SU-DHL-6 (cell line): ENCODE measurements at regions not wholly inside any gene's neighbourhood (a gene's known extent, or its start where the extent isn't known, plus 50 kb on each side); places are given as distances from the start of the nearest gene placed in this dataset.

Experiments used
- H2AFZ ChIP-seq: fragments of 200-600 bp; sonication (generic); 2 replicates; pipeline ENCODE4 v1.6.1; 2014; ENCODE audit warnings: low read depth, mild to moderate bottlenecking, moderate library complexity, mixed read lengths, antibody characterized with exemption, low read length; ENCODE audit not compliant: severe bottlenecking
- H3F3A ChIP-seq: fragments of 200-600 bp; shearing (Covaris generic); 2 replicates; pipeline ENCODE4 v1.6.0; 2016; ENCODE audit warnings: antibody characterized with exemption, mild to moderate bottlenecking; ENCODE audit not compliant: insufficient read depth
- H3K27ac ChIP-seq: fragments of 200-600 bp; sonication (generic); 2 replicates; pipeline ENCODE4 v1.5.1; 2016; ENCODE audit warnings: low read depth, mild to moderate bottlenecking, low read length, moderate library complexity, mixed read lengths
- H3K27me3 ChIP-seq: fragments of 200-600 bp; sonication (generic), shearing (Covaris generic); 2 replicates; pipeline ENCODE4 v1.6.0; 2014; ENCODE audit warnings: mild to moderate bottlenecking, low read length
- H3K36me3 ChIP-seq: fragments of 200-600 bp; sonication (generic); 2 replicates; pipeline ENCODE4 v1.6.1; 2014; ENCODE audit warnings: mild to moderate bottlenecking, low read length, mixed read lengths
- H3K4me2 ChIP-seq: fragments of 300-600, 200-600 bp; shearing (Covaris generic), sonication (generic); 2 replicates; pipeline ENCODE4 v1.6.0; 2014; ENCODE audit warnings: low read length, low read depth, mild to moderate bottlenecking; ENCODE audit not compliant: poor library complexity, severe bottlenecking
- H3K4me3 ChIP-seq: fragments of 200-600 bp; sonication (generic); 2 replicates; pipeline ENCODE4 v1.5.1; 2014; ENCODE audit warnings: antibody characterized with exemption, low read length, mild to moderate bottlenecking, mixed read lengths; ENCODE audit not compliant: insufficient read depth, poor library complexity, severe bottlenecking
- H3K79me2 ChIP-seq: fragments of 200-600 bp; sonication (generic); 2 replicates; pipeline ENCODE4 v1.6.1; 2014; ENCODE audit warnings: mild to moderate bottlenecking, low read length, moderate library complexity; ENCODE audit not compliant: insufficient read depth
- H3K9ac ChIP-seq: fragments of 200-600 bp; sonication (generic); 2 replicates; pipeline ENCODE4 v1.7.0; 2014; ENCODE audit warnings: mild to moderate bottlenecking, low read length
- H3K9me2 ChIP-seq: fragments of 200-600 bp; sonication (generic); replicated peaks from 2 replicates; pipeline ENCODE4 v1.6.1; 2014; ENCODE audit warnings: low read length; ENCODE audit not compliant: insufficient read depth
- H3K9me3 ChIP-seq: fragments of 200-600 bp; sonication (generic); 2 replicates; pipeline ENCODE4 v1.6.1; 2014; ENCODE audit warnings: low read length, mixed read lengths; ENCODE audit not compliant: insufficient read depth
- H4K20me1 ChIP-seq: fragments of 200-600 bp; sonication (generic); 2 replicates; pipeline ENCODE4 v1.6.1; 2014; ENCODE audit warnings: low read depth, mild to moderate bottlenecking, antibody characterized with exemption, low read length, moderate library complexity, mixed read lengths
- EZH2phosphoT487 ChIP-seq: fragments of 200-600 bp; sonication (generic), shearing (Covaris generic); conservative IDR thresholded peaks from 2 replicates; pipeline ENCODE4 v1.6.1; 2018; ENCODE audit warnings: mild to moderate bottlenecking, antibody characterized with exemption, low read length, moderate library complexity, mixed read lengths
- TF ChIP-seq, protein P1 (sequence below): fragments of 200-600 bp; sonication (generic); IDR thresholded peaks from one replicate; pipeline ENCODE4 v1.5.1; 2017; ENCODE audit warnings: antibody characterized with exemption, mild to moderate bottlenecking, low read length, moderate library complexity; ENCODE audit not compliant: insufficient read depth, poor library complexity, severe bottlenecking

DNA sequence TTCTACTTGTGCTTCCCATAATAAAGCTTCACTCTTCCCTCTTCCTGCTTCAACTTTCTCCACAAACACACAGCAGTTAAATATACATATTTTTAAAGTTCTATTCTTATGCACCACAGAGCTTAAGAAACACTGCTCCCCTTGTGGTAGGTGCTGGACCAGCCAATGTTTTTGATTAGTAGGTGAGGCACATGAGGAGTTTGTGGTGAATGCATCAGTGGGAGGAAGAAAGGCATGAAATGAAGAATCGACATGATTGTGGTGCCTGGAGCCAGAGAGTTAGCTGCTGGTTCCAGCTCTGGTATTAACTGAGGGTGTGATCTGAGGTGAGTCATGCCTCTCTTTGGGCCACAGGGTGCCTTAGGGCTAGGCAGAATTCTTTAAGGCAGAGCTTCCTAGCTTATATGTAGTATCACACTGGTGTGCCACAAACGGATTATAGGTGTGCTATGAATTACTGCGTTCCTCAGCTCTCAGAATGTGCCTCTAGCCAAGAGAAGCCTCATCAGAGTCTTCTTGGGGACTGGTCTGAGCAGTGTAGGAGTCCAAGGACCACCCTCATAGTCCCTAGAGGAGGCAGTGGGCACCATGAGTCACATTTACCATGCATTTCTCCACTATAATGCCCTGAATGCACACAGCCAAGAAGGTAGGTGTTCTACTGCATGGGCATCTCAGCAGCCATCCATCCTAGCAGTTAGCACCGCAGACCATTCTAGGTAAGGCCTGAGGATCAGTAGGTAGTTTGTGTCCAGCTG lies 97.4 kb upstream of the SGIP1 start:
- no peak for TF ChIP-seq EZH2phosphoT487
- TF ChIP-seq, protein P1, sequence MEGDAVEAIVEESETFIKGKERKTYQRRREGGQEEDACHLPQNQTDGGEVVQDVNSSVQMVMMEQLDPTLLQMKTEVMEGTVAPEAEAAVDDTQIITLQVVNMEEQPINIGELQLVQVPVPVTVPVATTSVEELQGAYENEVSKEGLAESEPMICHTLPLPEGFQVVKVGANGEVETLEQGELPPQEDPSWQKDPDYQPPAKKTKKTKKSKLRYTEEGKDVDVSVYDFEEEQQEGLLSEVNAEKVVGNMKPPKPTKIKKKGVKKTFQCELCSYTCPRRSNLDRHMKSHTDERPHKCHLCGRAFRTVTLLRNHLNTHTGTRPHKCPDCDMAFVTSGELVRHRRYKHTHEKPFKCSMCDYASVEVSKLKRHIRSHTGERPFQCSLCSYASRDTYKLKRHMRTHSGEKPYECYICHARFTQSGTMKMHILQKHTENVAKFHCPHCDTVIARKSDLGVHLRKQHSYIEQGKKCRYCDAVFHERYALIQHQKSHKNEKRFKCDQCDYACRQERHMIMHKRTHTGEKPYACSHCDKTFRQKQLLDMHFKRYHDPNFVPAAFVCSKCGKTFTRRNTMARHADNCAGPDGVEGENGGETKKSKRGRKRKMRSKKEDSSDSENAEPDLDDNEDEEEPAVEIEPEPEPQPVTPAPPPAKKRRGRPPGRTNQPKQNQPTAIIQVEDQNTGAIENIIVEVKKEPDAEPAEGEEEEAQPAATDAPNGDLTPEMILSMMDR: peak; percentile 39
- H3K4me3 ChIP-seq: no peak overlapping the region
- peak overlapping the region; percentile 47 for H2AFZ ChIP-seq
- H3K27ac ChIP-seq: no peak overlapping the region
- no peaks in the 10 kb centered on the region for H3K27me3 ChIP-seq
- H3K9me2 ChIP-seq: no peaks in the 10 kb centered on the region
- peak overlapping the region; percentile 11; the same call in 1 of the 2 replicates for H3K9ac ChIP-seq
- no peaks in the 10 kb centered on the region for H3F3A ChIP-seq
- H4K20me1 ChIP-seq: no peaks in the 10 kb centered on the region
- H3K4me2 ChIP-seq: peak overlapping the region; percentile 23
- H3K9me3 ChIP-seq: no peaks in the 10 kb centered on the region
- no peaks in the 10 kb centered on the region for H3K79me2 ChIP-seq
- no peaks in the 10 kb centered on the region for H3K36me3 ChIP-seq

DNA sequence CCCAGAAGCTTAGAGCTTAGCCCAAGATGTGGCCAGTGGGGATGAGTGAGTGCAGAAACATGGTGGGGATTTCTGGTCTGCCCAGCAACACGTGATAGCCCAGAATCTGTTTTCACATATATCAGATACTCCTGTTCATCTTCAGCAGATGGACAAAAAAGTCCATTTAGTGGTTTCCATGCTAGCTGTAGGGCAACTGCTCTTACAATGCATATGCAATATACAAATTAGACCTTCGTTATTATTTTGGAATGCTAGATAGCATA lies 96.9 kb upstream of the SGIP1 start:
- Histone ChIP-seq H3K4me3 (no peak overlapping the region), H3K27me3 (no peaks in the 10 kb centered on the region), H3K9ac (peak overlapping the region; percentile 11; the same call in 1 of the 2 replicates), H4K20me1 (no peaks in the 10 kb centered on the region), H3K4me2 (peak overlapping the region; percentile 23), H3K36me3 (no peaks in the 10 kb centered on the region), H3K9me3 (no peaks in the 10 kb centered on the region), H3K79me2 (no peaks in the 10 kb centered on the region), H3F3A (no peaks in the 10 kb centered on the region), H3K9me2 (no peaks in the 10 kb centered on the region), H2AFZ (no peak overlapping the region), H3K27ac (no peak overlapping the region)
- no peak for TF ChIP-seq EZH2phosphoT487
- TF ChIP-seq, protein P1: no peak

DNA sequence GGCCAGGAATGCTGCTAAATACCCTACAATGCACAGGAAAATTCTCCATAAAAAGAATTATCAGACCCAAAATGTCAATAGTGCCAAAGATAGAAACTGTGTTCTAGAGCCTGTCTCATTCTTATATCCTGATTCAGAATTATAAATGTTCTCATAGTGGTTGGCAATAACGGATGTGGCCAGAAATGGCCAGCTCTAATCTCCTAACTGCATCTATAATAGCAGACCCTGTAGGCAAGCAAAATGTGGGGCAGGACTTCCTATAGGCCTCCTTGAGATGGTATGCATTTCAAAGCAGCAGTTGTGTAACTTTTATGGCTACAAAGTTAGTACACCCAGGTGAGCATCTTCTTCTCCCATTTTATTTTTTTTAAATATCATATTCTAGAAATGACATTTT lies 95.9 kb upstream of the SGIP1 start:
- Histone ChIP-seq H3F3A (no peaks in the 10 kb centered on the region), H4K20me1 (no peaks in the 10 kb centered on the region), H3K79me2 (no peaks in the 10 kb centered on the region), H3K27me3 (no peaks in the 10 kb centered on the region), H3K36me3 (no peaks in the 10 kb centered on the region), H2AFZ (no peak overlapping the region), H3K27ac (no peak overlapping the region), H3K4me3 (no peak overlapping the region), H3K9me3 (no peaks in the 10 kb centered on the region), H3K4me2 (no peak overlapping the region), H3K9me2 (no peaks in the 10 kb centered on the region), H3K9ac (no peak overlapping the region)
- no peak for TF ChIP-seq EZH2phosphoT487
- TF ChIP-seq, protein P1: no peak
